NCI-H128 (cell line): ENCODE measurements at regions not wholly inside any gene's neighbourhood (a gene's known extent, or its start where the extent isn't known, plus 50 kb on each side); places are given as distances from the start of the nearest gene placed in this dataset.

Experiments
- DNase-seq: peaks from one replicate; lab custom pipeline; 2025; ENCODE audit not compliant: unreplicated experiment; lab: John Stamatoyannopoulos, UW

GRCh38 chr4:53818104-53818503 is 226.8 kb upstream of the LNX1 start:
- no peak for DNase-seq

- DNase-seq = no peak
These were observed 225.3 kb upstream of the LNX1 start for GRCh38 chr4:53816561-53816960.

- no peak for DNase-seq
These were observed 224.0 kb upstream of the LNX1 start for GRCh38 chr4:53815281-53815680.

GRCh38 chr4:53813998-53814397 is 222.7 kb upstream of the LNX1 start:
- DNase-seq = no peak

GRCh38 chr4:53810643-53811042 is 219.4 kb upstream of the LNX1 start:
- DNase-seq = no peak

- no peak for DNase-seq
These were observed 218.5 kb upstream of the LNX1 start for GRCh38 chr4:53809816-53810215.

- DNase-seq = no peak
These were observed 214.0 kb upstream of the LNX1 start for GRCh38 chr4:53805291-53805690.

GRCh38 chr4:53804719-53805118 is 213.4 kb upstream of the LNX1 start:
- no peak for DNase-seq

GRCh38 chr4:53802500-53802899 is 211.2 kb upstream of the LNX1 start:
- DNase-seq = no peak

GRCh38 chr4:53801373-53801772 is 210.1 kb upstream of the LNX1 start:
- no peak for DNase-seq

- DNase-seq = no peak
These were observed 209.5 kb upstream of the LNX1 start for GRCh38 chr4:53800741-53801140.

GRCh38 chr4:53793096-53793495 is 201.8 kb upstream of the LNX1 start:
- no peak for DNase-seq

- no peak for DNase-seq
These were observed 199.0 kb upstream of the LNX1 start for GRCh38 chr4:53790286-53790685.

GRCh38 chr4:53788621-53789020 is 197.3 kb upstream of the LNX1 start:
- no peak for DNase-seq

GRCh38 chr4:53788011-53788410 is 196.7 kb upstream of the LNX1 start:
- DNase-seq = no peak

- DNase-seq = no peak
These were observed 195.3 kb upstream of the LNX1 start for GRCh38 chr4:53786632-53787031.

GRCh38 chr4:53785996-53786395 is 194.7 kb upstream of the LNX1 start:
- no peak for DNase-seq

- no peak for DNase-seq
These were observed 192.8 kb upstream of the LNX1 start for GRCh38 chr4:53784112-53784511.

GRCh38 chr4:53783208-53783859 is 192.0 kb upstream of the LNX1 start:
- DNase-seq = no peak

GRCh38 chr4:53782458-53782845 is 191.2 kb upstream of the LNX1 start:
- no peak for DNase-seq

- no peak for DNase-seq
These were observed 190.6 kb upstream of the LNX1 start for GRCh38 chr4:53781629-53782457.

- DNase-seq = no peak
These were observed 189.6 kb upstream of the LNX1 start for GRCh38 chr4:53780736-53781400.
